Mammary epithelial cell (primary cell): ENCODE measurements at regions not wholly inside any gene's neighbourhood (a gene's known extent, or its start where the extent isn't known, plus 50 kb on each side); places are given as distances from the start of the nearest gene placed in this dataset.

ENCODE experiments used
- CTCF ChIP-seq, 2 donors: IDR thresholded peaks in 1 of 2; conservative IDR thresholded peaks in 1 of 2; 2 replicates each; pipeline ENCODE4 v1.5.1; 2011 to 2012; ENCODE audit warnings: inconsistent platforms in 2 of 2, low read length in 2 of 2, mild to moderate bottlenecking in 2 of 2, control low read depth in 1 of 2, low read depth in 1 of 2; ENCODE audit not compliant: insufficient read depth in 1 of 2; ENCODE audit errors: extremely low read depth in 1 of 2
- EZH2 ChIP-seq: IDR thresholded peaks from 2 replicates; pipeline ENCODE4 v1.6.1; 2012; ENCODE audit warnings: low read length, inconsistent platforms, borderline replicate concordance

DNA sequence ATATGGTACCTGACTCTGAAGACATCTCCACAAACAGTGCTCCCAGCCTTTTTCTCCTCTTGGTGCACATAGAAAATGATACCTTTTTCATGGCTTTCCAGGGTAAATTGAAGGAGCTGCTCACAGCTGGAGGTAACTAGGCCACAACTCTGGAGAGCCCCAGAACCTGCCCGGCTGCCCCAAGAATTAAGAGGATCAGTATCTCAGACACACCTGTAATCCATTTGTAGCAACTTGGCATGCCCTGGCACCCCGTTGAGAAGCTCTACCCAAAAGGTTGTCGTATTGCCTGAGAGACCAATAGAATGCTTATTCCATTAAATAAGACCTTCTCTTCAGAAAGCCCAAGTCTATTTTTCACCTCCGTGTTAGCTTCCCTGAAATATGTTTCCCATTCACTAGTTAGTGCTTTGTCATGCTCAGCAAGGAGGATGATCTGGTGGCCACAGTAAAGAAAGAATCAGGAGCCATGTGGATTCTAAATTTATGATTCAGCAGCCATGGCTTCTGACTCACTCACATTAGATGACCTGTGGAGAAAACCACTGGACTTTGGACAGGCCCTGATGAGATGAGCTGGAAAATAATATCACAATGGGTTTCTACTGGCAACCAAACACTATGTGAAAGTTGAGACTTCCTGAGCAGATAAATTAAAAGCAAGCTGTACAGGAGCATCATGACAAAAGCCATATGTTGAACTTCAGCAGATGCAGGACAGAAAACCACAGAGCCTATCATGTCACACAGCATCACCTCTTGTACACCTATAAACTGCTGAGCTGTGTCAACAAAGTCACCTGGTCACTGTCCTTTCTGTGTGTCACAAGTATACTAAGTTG, 253.3 kb upstream of the OSR1 start:
- TF ChIP-seq CTCF (conservative IDR thresholded peaks at IDR 0.05 in 1 of 2, IDR thresholded peaks at IDR 0.05 in 1 of 2; ENCODE audit: extremely low read depth in 1 of 2, insufficient read depth in 1 of 2, low read depth in 1 of 2, low read length in 2 of 2) (no peak), EZH2 (no peak)
